OCI-LY3 (cell line): ENCODE measurements at regions not wholly inside any gene's neighbourhood (a gene's known extent, or its start where the extent isn't known, plus 50 kb on each side); places are given as distances from the start of the nearest gene placed in this dataset.

ENCODE experiments used
- EZH2phosphoT487 ChIP-seq: fragments of 200-600 bp; shearing (Covaris generic); IDR thresholded peaks from 2 replicates; pipeline ENCODE4 v1.6.1; 2018; ENCODE audit warnings: antibody characterized with exemption, mixed run types, low read depth
- TF ChIP-seq, protein P1 (sequence below): fragments of 200-600, 300-600 bp; sonication (generic); IDR thresholded peaks from 2 replicates; pipeline ENCODE4 v1.5.1; 2014; ENCODE audit warnings: antibody characterized with exemption, low read length, low read depth

DNA sequence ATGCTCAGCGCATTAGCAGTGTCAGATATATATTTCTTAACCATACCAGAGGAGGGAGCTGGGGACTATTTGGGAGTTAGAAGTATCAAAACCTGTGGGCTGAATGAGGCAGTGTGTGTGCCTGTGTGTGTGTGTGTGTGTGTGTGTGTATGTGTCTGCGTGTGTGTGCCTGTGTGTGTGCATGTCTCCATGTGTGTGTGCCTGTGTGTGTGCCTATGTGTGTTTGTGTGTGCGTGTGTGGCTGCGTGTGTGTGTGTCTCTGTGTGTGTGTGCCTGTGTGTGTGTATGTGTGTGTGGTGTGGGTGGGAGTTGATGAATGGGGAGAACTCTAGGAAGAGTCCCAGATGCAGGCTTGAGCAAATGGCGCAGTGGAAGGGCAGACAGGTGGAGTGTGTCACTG is 92.9 kb downstream of the PAX1 start:
- TF ChIP-seq, protein P1, sequence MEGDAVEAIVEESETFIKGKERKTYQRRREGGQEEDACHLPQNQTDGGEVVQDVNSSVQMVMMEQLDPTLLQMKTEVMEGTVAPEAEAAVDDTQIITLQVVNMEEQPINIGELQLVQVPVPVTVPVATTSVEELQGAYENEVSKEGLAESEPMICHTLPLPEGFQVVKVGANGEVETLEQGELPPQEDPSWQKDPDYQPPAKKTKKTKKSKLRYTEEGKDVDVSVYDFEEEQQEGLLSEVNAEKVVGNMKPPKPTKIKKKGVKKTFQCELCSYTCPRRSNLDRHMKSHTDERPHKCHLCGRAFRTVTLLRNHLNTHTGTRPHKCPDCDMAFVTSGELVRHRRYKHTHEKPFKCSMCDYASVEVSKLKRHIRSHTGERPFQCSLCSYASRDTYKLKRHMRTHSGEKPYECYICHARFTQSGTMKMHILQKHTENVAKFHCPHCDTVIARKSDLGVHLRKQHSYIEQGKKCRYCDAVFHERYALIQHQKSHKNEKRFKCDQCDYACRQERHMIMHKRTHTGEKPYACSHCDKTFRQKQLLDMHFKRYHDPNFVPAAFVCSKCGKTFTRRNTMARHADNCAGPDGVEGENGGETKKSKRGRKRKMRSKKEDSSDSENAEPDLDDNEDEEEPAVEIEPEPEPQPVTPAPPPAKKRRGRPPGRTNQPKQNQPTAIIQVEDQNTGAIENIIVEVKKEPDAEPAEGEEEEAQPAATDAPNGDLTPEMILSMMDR, result no peak
- TF ChIP-seq EZH2phosphoT487, result no peak
